CD4-positive, alpha-beta memory T cell (primary cell): ENCODE measurements at regions not wholly inside any gene's neighbourhood (a gene's known extent, or its start where the extent isn't known, plus 50 kb on each side); places are given as distances from the start of the nearest gene placed in this dataset.

Experiments used
- CTCF ChIA-PET: fragments of 350-600 bp; sonication (Branson Sonifier 250); formaldehyde crosslinking; loops from one replicate; lab custom pipeline; 2021; ENCODE audit warnings: inconsistent platforms; ENCODE audit not compliant: partially characterized antibody; lab: Charles Lee
- POLR2A ChIA-PET: fragments of 350-600 bp; sonication (Branson Sonifier 250); formaldehyde crosslinking; loops from one replicate; lab custom pipeline; 2021; ENCODE audit not compliant: partially characterized antibody; lab: Charles Lee
- DNase-seq, 5 donors: peaks; one replicate each; pipeline versions ENCODE4 v3.0.0 to v3.0.0-alpha.2; 2020 to 2022; ENCODE audit warnings: mixed read lengths in 1 of 5
- H3K27ac ChIP-seq: one replicate; pipeline ENCODE4 v1.7.0; 2013; ENCODE audit warnings: low read depth, low read length
- H3K27me3 ChIP-seq: 2 replicates; pipeline ENCODE4 v1.7.0; 2013; ENCODE audit warnings: mild to moderate bottlenecking, low read length, moderate library complexity; ENCODE audit not compliant: insufficient read depth
- H3K36me3 ChIP-seq: 2 replicates; pipeline ENCODE4 v1.7.0; 2013; ENCODE audit warnings: mild to moderate bottlenecking, low read length, moderate library complexity; ENCODE audit not compliant: insufficient read depth
- H3K4me1 ChIP-seq: 2 replicates; pipeline ENCODE4 v1.7.0; 2013; ENCODE audit warnings: mild to moderate bottlenecking, low read length, moderate library complexity; ENCODE audit not compliant: insufficient read depth
- H3K4me3 ChIP-seq, 2 donors: one replicate each; pipeline ENCODE4 v1.7.0; 2013; ENCODE audit warnings: low read length in 2 of 2, mild to moderate bottlenecking in 1 of 2
- H3K9me3 ChIP-seq, 2 donors: one replicate each; pipeline ENCODE4 v1.7.0; 2013; ENCODE audit warnings: low read length in 2 of 2, control low read depth in 1 of 2; ENCODE audit not compliant: control insufficient read depth in 1 of 2
- H3K27ac Mint-ChIP-seq, 7 donors: one replicate each; pipeline ENCODE4 v1.8.0; 2020 to 2021; ENCODE audit warnings: mixed read lengths in 7 of 7, mild to moderate bottlenecking in 6 of 7, inconsistent platforms in 3 of 7, moderate library complexity in 3 of 7
- H3K27me3 Mint-ChIP-seq, 2 donors: one replicate each; pipeline ENCODE4 v1.8.0; 2020 to 2021; ENCODE audit warnings: mixed read lengths in 2 of 2
- H3K36me3 Mint-ChIP-seq, 2 donors: one replicate each; pipeline ENCODE4 v1.8.0; 2020 to 2021; ENCODE audit warnings: mixed read lengths in 2 of 2, inconsistent platforms in 1 of 2, mild to moderate bottlenecking in 1 of 2
- H3K4me1 Mint-ChIP-seq, 4 donors: one replicate each; pipeline ENCODE4 v1.8.0; 2020 to 2021; ENCODE audit warnings: mixed read lengths in 4 of 4, mild to moderate bottlenecking in 1 of 4
- H3K4me3 Mint-ChIP-seq, 8 donors: one replicate each; pipeline ENCODE4 v1.8.0; 2020 to 2021; ENCODE audit warnings: mixed read lengths in 8 of 8, mild to moderate bottlenecking in 7 of 8, moderate library complexity in 6 of 8, inconsistent platforms in 3 of 8
- H3K9me3 Mint-ChIP-seq, 8 donors: one replicate each; pipeline ENCODE4 v1.8.0; 2020 to 2021; ENCODE audit warnings: mixed read lengths in 8 of 8, mild to moderate bottlenecking in 5 of 8, inconsistent platforms in 3 of 8, moderate library complexity in 1 of 8
- intact Hi-C: fragments of 100-400 bp; cut with micrococcal nuclease; formaldehyde crosslinking; loops from one replicate; pipeline ENCODE4 v1.15.1; 2023

DNA sequence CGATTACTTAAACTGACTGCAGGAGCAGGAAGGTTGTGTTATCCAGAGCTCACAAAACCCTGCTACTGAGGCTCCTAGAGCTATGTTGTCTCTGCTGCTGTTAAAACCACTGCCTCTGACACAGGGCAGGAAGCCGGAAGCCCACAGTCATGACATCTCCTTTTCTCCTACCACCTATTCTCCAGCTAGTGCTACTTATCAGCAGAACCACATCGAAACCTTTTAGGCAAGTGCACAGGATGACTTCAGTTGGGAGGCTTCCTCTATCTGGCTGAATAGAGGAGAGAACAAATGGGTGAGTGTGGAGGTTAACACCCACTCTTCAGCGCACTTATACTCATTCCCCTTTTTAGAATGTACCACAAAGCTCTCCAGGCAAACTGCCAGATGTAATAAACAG lies 638.0 kb downstream of the OTOL1 start:
- Histone ChIP-seq H3K4me1 (no peaks in the 10 kb centered on the region), H3K27me3 (no peaks in the 10 kb centered on the region), H3K4me3 (no peak overlapping the region), H3K9me3 (no peaks in the 10 kb centered on the region), H3K36me3 (no peaks in the 10 kb centered on the region), H3K27ac (no peak overlapping the region)
- H3K4me1 Mint-ChIP-seq = no peaks in the 10 kb centered on the region
- H3K27ac Mint-ChIP-seq = no peak overlapping the region
- H3K4me3 Mint-ChIP-seq = no peak overlapping the region
- H3K36me3 Mint-ChIP-seq = no peaks in the 10 kb centered on the region
- no peaks in the 10 kb centered on the region for H3K27me3 Mint-ChIP-seq
- no peak for DNase-seq
- peaks cover 0 to 10% (median 4%) of the 10 kb centered on the region in 8 donors for H3K9me3 Mint-ChIP-seq
- CTCF ChIA-PET = no interaction called here
- intact Hi-C loops = no loop called here
- POLR2A ChIA-PET = no interaction called here

GRCh38 chr3:162136136-162136535 lies 639.5 kb downstream of the OTOL1 start:
- H3K27ac ChIP-seq = no peak overlapping the region
- H3K4me1 Mint-ChIP-seq = no peaks in the 10 kb centered on the region
- no peak for DNase-seq
- intact Hi-C loops = no loop called here
- no peaks in the 10 kb centered on the region for H3K4me1 ChIP-seq
- H3K9me3 ChIP-seq = no peaks in the 10 kb centered on the region
- no peak overlapping the region for H3K4me3 Mint-ChIP-seq
- H3K36me3 Mint-ChIP-seq = no peaks in the 10 kb centered on the region
- peaks cover 0 to 10% (median 4%) of the 10 kb centered on the region in 8 donors for H3K9me3 Mint-ChIP-seq
- ChIA-PET POLR2A (no interaction called here), CTCF (no interaction called here)
- no peaks in the 10 kb centered on the region for H3K27me3 Mint-ChIP-seq
- no peak overlapping the region for H3K4me3 ChIP-seq
- H3K27me3 ChIP-seq = no peaks in the 10 kb centered on the region
- H3K27ac Mint-ChIP-seq = no peak overlapping the region
- H3K36me3 ChIP-seq = no peaks in the 10 kb centered on the region

DNA sequence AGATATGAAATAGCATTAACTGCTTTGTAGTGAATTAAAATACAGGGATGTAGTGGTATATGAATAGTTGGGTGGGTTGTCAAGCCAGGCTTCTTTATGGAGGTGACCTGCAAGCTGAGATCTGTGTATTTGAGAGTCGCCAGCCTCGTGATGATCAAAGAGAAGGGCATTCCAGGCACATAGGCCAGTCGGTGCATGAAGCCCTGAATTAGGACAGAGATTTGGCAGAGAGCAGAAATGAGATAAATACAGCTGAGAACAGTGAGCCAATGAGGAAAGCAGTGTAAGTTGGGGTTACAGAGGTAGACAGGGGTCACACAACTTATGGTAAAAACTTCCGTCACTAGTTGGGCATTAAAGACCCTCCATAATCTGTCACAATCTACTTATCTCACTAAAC lies 641.9 kb downstream of the OTOL1 start:
- peaks cover 0 to 10% (median 4%) of the 10 kb centered on the region in 8 donors for H3K9me3 Mint-ChIP-seq
- CTCF ChIA-PET = no interaction called here
- no peak overlapping the region for H3K27ac ChIP-seq
- H3K36me3 ChIP-seq = no peaks in the 10 kb centered on the region
- H3K4me1 ChIP-seq = no peaks in the 10 kb centered on the region
- no peaks in the 10 kb centered on the region for H3K4me1 Mint-ChIP-seq
- peak overlapping the region in 1 of 7 donors; percentile 2 for H3K27ac Mint-ChIP-seq
- no peak overlapping the region for H3K4me3 Mint-ChIP-seq
- H3K36me3 Mint-ChIP-seq = no peaks in the 10 kb centered on the region
- no peak overlapping the region for H3K4me3 ChIP-seq
- intact Hi-C loops = no loop called here
- POLR2A ChIA-PET = no interaction called here
- DNase-seq = no peak
- no peaks in the 10 kb centered on the region for H3K9me3 ChIP-seq
- no peaks in the 10 kb centered on the region for H3K27me3 Mint-ChIP-seq
- no peaks in the 10 kb centered on the region for H3K27me3 ChIP-seq

- H3K4me1 ChIP-seq = no peaks in the 10 kb centered on the region
- Mint-ChIP-seq H3K27me3 (no peaks in the 10 kb centered on the region), H3K36me3 (no peaks in the 10 kb centered on the region), H3K4me1 (no peaks in the 10 kb centered on the region), H3K27ac (no peak overlapping the region), H3K4me3 (no peak overlapping the region), H3K9me3 (peaks cover 0 to 11% (median 2%) of the 10 kb centered on the region in 8 donors)
- intact Hi-C loops = no loop called here
- ChIA-PET POLR2A (no interaction called here), CTCF (no interaction called here)
- no peaks in the 10 kb centered on the region for H3K36me3 ChIP-seq
- H3K4me3 ChIP-seq = no peak overlapping the region
- no peaks in the 10 kb centered on the region for H3K9me3 ChIP-seq
- H3K27me3 ChIP-seq = no peaks in the 10 kb centered on the region
- H3K27ac ChIP-seq = no peak overlapping the region
- no peak for DNase-seq
Observed at GRCh38 chr3:162139841-162140240, 643.2 kb downstream of the OTOL1 start.

DNA sequence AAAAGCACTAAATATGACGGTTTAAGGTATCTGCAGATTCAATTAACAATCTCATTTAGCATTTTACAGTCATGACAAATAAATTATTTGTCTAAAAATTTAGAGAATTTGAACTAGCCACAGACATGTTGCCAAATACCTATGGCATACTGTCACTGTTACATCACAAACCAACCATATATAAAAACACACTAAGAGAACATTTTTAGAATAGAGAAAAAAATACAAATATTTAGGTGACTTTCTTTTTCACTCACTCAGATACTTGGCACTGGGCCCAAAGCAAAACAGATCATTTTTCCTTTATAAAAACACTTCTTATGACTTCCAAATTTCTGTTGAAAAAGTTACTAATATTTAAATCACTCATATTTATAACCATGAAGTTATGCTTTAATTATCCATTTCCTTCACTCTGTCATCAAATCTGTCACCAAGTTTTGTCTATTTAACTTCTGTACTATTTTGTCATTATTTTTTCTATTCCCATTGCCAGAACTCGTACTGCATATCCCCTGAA lies 644.7 kb downstream of the OTOL1 start:
- no peaks in the 10 kb centered on the region for H3K36me3 ChIP-seq
- H3K9me3 Mint-ChIP-seq = peaks cover 0 to 9% (median 2%) of the 10 kb centered on the region in 8 donors
- H3K27me3 Mint-ChIP-seq = no peaks in the 10 kb centered on the region
- POLR2A ChIA-PET = no interaction called here
- H3K4me3 Mint-ChIP-seq = no peak overlapping the region
- DNase-seq = no peak
- CTCF ChIA-PET = no interaction called here
- H3K4me1 Mint-ChIP-seq = no peaks in the 10 kb centered on the region
- H3K27ac Mint-ChIP-seq = no peak overlapping the region
- H3K36me3 Mint-ChIP-seq = no peaks in the 10 kb centered on the region
- intact Hi-C loops = no loop called here
- H3K27ac ChIP-seq = no peak overlapping the region
- H3K27me3 ChIP-seq = no peaks in the 10 kb centered on the region
- H3K4me1 ChIP-seq = no peaks in the 10 kb centered on the region
- H3K9me3 ChIP-seq = no peaks in the 10 kb centered on the region
- H3K4me3 ChIP-seq = no peak overlapping the region

DNA sequence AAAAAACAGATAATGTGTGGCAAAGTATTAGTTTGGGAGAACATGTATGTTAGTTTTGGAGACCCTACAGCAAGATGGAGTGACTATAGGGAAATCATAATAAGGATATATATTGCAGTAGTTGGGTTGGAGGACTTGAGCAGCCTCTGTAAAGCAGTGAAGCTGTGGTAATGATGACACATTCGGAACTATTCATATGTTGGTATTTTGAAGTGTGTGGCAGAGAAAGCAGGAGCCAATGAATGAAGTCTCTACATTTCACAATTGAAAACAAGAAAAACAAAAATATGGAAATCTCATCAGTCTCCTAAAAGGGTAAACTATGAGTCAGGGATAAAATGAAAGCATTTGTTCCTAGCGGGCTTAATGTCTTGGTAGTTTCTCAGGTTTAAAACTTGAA lies 645.9 kb downstream of the OTOL1 start:
- Histone ChIP-seq H3K27ac (no peak overlapping the region), H3K36me3 (no peaks in the 10 kb centered on the region), H3K9me3 (no peaks in the 10 kb centered on the region), H3K27me3 (no peaks in the 10 kb centered on the region), H3K4me1 (no peaks in the 10 kb centered on the region), H3K4me3 (no peak overlapping the region)
- peaks cover 0 to 7% (median 2%) of the 10 kb centered on the region in 8 donors for H3K9me3 Mint-ChIP-seq
- no peak overlapping the region for H3K27ac Mint-ChIP-seq
- intact Hi-C loops = no loop called here
- no peaks in the 10 kb centered on the region for H3K27me3 Mint-ChIP-seq
- no peak for DNase-seq
- H3K4me1 Mint-ChIP-seq = no peaks in the 10 kb centered on the region
- CTCF ChIA-PET = no interaction called here
- POLR2A ChIA-PET = no interaction called here
- H3K4me3 Mint-ChIP-seq = no peak overlapping the region
- no peaks in the 10 kb centered on the region for H3K36me3 Mint-ChIP-seq

DNA sequence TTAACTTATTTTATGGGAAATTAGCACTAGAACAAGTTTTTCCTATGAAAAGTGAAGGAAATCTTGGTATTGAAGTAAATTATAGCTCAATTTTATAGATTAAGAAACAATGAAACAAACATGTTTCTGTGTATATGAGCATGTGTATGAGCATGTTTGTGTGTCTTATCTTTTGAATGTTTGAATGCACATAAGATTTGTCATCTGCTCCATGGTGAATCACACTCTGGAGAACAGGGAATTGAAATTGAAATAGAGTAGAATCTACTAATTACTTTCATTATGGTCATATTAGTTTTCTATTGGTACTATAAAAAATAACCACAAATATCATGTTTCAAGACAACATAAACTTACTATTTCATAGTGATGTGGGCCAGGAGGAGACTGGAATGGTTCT lies 646.6 kb downstream of the OTOL1 start:
- Mint-ChIP-seq H3K36me3 (no peaks in the 10 kb centered on the region), H3K9me3 (peaks cover 0 to 7% (median 2%) of the 10 kb centered on the region in 8 donors), H3K4me1 (no peaks in the 10 kb centered on the region), H3K27me3 (no peaks in the 10 kb centered on the region), H3K4me3 (no peak overlapping the region), H3K27ac (no peak overlapping the region)
- H3K27me3 ChIP-seq = no peaks in the 10 kb centered on the region
- no peak for DNase-seq
- intact Hi-C loops = no loop called here
- ChIA-PET CTCF (no interaction called here), POLR2A (no interaction called here)
- H3K27ac ChIP-seq = no peak overlapping the region
- H3K36me3 ChIP-seq = no peaks in the 10 kb centered on the region
- no peak overlapping the region for H3K4me3 ChIP-seq
- H3K4me1 ChIP-seq = no peaks in the 10 kb centered on the region
- H3K9me3 ChIP-seq = no peaks in the 10 kb centered on the region

- intact Hi-C loops = no loop called here
- Histone ChIP-seq H3K36me3 (no peaks in the 10 kb centered on the region), H3K4me3 (no peak overlapping the region), H3K4me1 (no peaks in the 10 kb centered on the region), H3K27ac (no peak overlapping the region), H3K9me3 (no peaks in the 10 kb centered on the region), H3K27me3 (no peaks in the 10 kb centered on the region)
- Mint-ChIP-seq H3K4me1 (no peaks in the 10 kb centered on the region), H3K27me3 (no peaks in the 10 kb centered on the region), H3K4me3 (no peak overlapping the region), H3K9me3 (peaks cover 0 to 2% (median 0%) of the 10 kb centered on the region in 8 donors), H3K27ac (no peak overlapping the region), H3K36me3 (no peaks in the 10 kb centered on the region)
- POLR2A ChIA-PET = no interaction called here
- CTCF ChIA-PET = no interaction called here
- DNase-seq = no peak
Observed at GRCh38 chr3:162147996-162148395, 651.4 kb downstream of the OTOL1 start.
